PC-9 (cell line): ENCODE measurements at regions not wholly inside any gene's neighbourhood (a gene's known extent, or its start where the extent isn't known, plus 50 kb on each side); places are given as distances from the start of the nearest gene placed in this dataset.

Source experiments
- EZH2 ChIP-seq: fragments of 200-600 bp; sonication (generic); IDR thresholded peaks from 2 replicates; pipeline ENCODE4 v1.8.0; 2017; ENCODE audit warnings: antibody characterized with exemption, low read depth
- TF ChIP-seq, protein P1 (sequence below): fragments of 200-600 bp; sonication (generic); conservative IDR thresholded peaks from 2 replicates; pipeline ENCODE4 v1.6.1; 2017; ENCODE audit warnings: mixed run types, antibody characterized with exemption, mild to moderate bottlenecking, moderate library complexity

DNA sequence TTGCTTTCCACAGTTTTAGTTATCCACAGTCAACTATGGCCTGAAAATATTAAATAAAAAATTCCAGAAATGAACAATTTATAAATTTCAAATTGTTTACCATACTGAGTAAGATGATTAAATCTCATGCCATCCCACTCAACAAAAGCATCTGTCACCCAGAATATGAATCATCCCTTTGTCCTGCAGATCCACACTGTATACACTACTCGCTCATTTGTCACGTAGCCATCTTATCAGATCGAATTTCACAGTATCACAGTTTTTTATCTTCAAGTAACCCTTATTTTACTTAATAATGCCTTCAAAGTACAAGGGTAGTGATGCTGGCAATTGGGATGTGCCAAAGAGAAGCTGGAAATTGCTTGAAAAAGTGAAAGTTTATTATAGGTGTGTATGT lies 291.8 kb upstream of the LRATD1 start:
- TF ChIP-seq, protein P1, sequence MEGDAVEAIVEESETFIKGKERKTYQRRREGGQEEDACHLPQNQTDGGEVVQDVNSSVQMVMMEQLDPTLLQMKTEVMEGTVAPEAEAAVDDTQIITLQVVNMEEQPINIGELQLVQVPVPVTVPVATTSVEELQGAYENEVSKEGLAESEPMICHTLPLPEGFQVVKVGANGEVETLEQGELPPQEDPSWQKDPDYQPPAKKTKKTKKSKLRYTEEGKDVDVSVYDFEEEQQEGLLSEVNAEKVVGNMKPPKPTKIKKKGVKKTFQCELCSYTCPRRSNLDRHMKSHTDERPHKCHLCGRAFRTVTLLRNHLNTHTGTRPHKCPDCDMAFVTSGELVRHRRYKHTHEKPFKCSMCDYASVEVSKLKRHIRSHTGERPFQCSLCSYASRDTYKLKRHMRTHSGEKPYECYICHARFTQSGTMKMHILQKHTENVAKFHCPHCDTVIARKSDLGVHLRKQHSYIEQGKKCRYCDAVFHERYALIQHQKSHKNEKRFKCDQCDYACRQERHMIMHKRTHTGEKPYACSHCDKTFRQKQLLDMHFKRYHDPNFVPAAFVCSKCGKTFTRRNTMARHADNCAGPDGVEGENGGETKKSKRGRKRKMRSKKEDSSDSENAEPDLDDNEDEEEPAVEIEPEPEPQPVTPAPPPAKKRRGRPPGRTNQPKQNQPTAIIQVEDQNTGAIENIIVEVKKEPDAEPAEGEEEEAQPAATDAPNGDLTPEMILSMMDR = no peak
- TF ChIP-seq EZH2 = no peak
